ACC112 (cell line): ENCODE measurements at regions not wholly inside any gene's neighbourhood (a gene's known extent, or its start where the extent isn't known, plus 50 kb on each side); places are given as distances from the start of the nearest gene placed in this dataset.
A peak's percentile ranks its signal among the peaks of the same experiment; 100 is the strongest.
"Not testable (repeated sequence)": the region's sequence is repeated elsewhere in the genome, so short reads cannot be mapped to it uniquely, and the experiment has no call there.

Experiments used
- H2AFZ ChIP-seq: fragments of 200-600 bp; sonication (generic); one replicate; pipeline ENCODE4 v1.6.0; 2017; ENCODE audit warnings: antibody characterized with exemption, low read length; ENCODE audit not compliant: unreplicated experiment
- H3K27ac ChIP-seq: fragments of 200-600 bp; sonication (generic); 2 replicates; pipeline ENCODE4 v1.5.1; 2014; ENCODE audit warnings: low read depth, mild to moderate bottlenecking, antibody characterized with exemption, low read length, moderate library complexity
- H3K27me3 ChIP-seq: fragments of 200-600 bp; sonication (generic); 2 replicates; pipeline ENCODE4 v1.6.1; 2014; ENCODE audit warnings: mild to moderate bottlenecking, antibody characterized with exemption, low read length, moderate library complexity, mixed read lengths; ENCODE audit not compliant: insufficient read depth
- H3K36me3 ChIP-seq: fragments of 200-600 bp; sonication (generic); 2 replicates; pipeline ENCODE4 v1.6.1; 2016; ENCODE audit warnings: mild to moderate bottlenecking, antibody characterized with exemption, low read length, moderate library complexity, mixed read lengths; ENCODE audit not compliant: insufficient read depth
- H3K4me1 ChIP-seq: fragments of 200-600 bp; sonication (generic); one replicate; pipeline ENCODE4 v1.6.1; 2016; ENCODE audit warnings: low read length, mixed read lengths; ENCODE audit not compliant: insufficient read depth, unreplicated experiment, control insufficient read depth
- H3K4me3 ChIP-seq: fragments of 200-600 bp; sonication (generic); 2 replicates; pipeline ENCODE4 v1.5.1; 2014; ENCODE audit warnings: mild to moderate bottlenecking, low read depth, low read length
- H3K79me2 ChIP-seq: fragments of 200-600 bp; sonication (generic); one replicate; pipeline ENCODE4 v1.6.0; 2016; ENCODE audit warnings: low read length; ENCODE audit not compliant: control insufficient read depth, unreplicated experiment, insufficient read depth

DNA sequence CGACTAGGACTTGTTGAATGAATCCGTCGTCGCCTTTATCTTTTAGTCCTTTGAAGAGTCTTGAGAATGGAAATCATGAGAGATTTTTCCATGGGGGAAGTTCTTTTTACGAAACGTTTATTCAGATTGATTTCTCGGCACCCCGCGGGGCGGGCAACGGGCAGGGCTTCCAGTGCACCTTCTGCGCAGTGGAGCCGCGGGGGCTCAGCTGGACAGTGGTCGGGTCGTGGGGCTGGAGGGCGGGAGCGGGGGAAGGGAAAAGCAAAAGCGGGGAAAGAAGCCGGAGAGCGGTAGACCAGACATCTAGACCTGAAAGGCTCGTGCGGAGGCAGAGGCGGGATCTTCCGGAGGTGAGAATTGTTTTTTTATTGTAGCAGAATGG is 103.0 kb downstream of the NBPF11 start:
- not testable (repeated sequence) for H3K27ac ChIP-seq, H3K27me3 ChIP-seq, H3K79me2 ChIP-seq, H3K4me1 ChIP-seq, H2AFZ ChIP-seq, H3K36me3 ChIP-seq
- H3K4me3 ChIP-seq: peak overlapping the region; percentile 68

DNA sequence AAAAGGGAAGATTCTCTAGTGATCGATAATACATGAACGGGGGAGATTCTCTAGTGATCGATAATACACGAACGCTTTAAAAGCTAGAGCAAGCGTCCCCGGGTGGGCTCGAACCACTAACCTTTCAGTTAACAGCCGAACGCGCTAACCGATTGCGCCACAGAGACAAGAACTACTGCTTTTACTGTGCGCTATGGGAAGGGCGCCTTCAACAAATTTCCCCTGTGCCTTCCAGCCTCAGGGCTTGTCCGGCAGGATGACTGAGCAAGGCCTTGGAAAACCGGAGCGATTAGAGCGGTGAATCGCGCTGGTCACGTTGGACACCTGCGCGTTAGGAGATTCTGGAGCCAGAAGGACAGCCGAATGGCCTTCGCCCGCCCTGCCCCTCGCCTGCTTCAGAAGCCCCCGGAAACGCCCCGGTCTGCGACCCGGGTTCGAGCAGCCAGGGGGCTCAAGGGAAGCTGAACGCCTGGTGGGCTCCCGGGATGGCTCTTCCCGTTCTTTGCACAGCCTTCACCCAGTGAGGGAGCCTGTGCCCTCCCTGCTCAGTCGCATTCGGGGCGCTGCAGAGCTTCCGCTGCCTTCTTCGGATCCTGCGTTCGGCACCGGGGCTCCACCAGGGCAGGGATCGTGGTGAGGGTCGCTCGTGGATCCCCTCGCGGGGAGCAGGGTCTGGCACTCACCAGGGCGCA is 103.5 kb downstream of the NBPF11 start:
- H3K4me3 ChIP-seq: peak overlapping the region; percentile 68
- not testable (repeated sequence) for H3K27me3 ChIP-seq, H3K4me1 ChIP-seq, H3K36me3 ChIP-seq, H3K27ac ChIP-seq, H2AFZ ChIP-seq, H3K79me2 ChIP-seq

DNA sequence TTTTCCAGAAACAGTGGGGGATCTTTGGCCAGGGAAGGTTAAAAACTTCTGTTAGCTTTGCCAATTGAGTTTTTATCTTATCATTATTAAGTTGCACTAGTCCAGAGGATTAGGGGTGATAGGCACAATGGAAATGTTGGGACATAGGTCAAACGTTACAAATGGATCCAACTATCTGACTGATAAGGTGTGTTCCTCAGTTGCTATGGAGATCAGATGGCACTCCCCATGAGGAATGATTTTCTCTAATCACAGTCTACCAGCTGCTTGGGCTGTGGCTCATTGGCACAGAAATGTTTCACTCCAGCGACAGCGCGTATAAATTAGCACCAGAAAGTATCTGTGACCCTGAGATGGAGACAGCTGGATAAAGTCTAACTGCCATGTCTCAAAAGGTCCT is 106.2 kb downstream of the NBPF11 start:
- H3K27me3 ChIP-seq, H3K27ac ChIP-seq, H3K4me1 ChIP-seq, H2AFZ ChIP-seq, H3K79me2 ChIP-seq, H3K36me3 ChIP-seq, H3K4me3 ChIP-seq: not testable (repeated sequence)

DNA sequence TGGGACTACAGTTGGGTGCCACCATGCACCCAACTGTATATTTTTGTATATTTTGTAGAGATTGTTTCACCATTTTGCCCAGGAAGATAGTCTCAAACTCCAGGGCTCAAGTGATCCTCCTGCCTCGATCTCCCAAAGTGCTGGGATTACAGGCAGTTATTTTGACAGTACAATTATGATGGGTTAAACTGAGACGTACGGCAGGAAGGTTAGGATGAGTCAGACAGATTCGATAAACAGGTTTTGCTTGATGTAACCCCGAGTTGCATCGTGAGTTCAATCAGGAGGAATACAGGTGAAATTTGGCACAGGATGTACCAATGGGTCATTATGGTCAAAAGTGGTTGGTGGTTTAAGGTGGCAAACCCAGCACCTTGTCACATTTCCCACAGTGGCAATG is 107.6 kb downstream of the NBPF11 start:
- H3K27ac ChIP-seq, H3K27me3 ChIP-seq, H3K36me3 ChIP-seq, H2AFZ ChIP-seq, H3K4me3 ChIP-seq, H3K79me2 ChIP-seq, H3K4me1 ChIP-seq: not testable (repeated sequence)
